Activated CD4-positive, alpha-beta T cell treated with anti-CD3 and anti-CD28 coated beads, Interleukin-2, amount 10 ng/mL, durations not matched to agents 7 days and 5 days (primary cell): ENCODE measurements at regions not wholly inside any gene's neighbourhood (a gene's known extent, or its start where the extent isn't known, plus 50 kb on each side); places are given as distances from the start of the nearest gene placed in this dataset.

Experiments
- CTCF ChIA-PET: fragments of 350-600 bp; sonication (Branson Sonifier 250); formaldehyde crosslinking; loops from one replicate; lab custom pipeline; 2021; ENCODE audit warnings: antibody characterized with exemption; lab: Charles Lee
- POLR2A ChIA-PET: fragments of 350-600 bp; sonication (Branson Sonifier 250); formaldehyde crosslinking; loops from one replicate; lab custom pipeline; 2021; ENCODE audit warnings: antibody characterized with exemption; lab: Charles Lee
- DNase-seq: peaks from one replicate; pipeline ENCODE4 v3.0.0-alpha.2; 2020
- H3K27ac Mint-ChIP-seq: one replicate; pipeline ENCODE4 v1.8.0; 2021; ENCODE audit warnings: mild to moderate bottlenecking, moderate library complexity, mixed read lengths
- H3K27me3 Mint-ChIP-seq: one replicate; pipeline ENCODE4 v1.8.0; 2021; ENCODE audit warnings: mixed read lengths
- H3K36me3 Mint-ChIP-seq: one replicate; pipeline ENCODE4 v1.8.0; 2021; ENCODE audit warnings: low read depth, mixed read lengths
- H3K4me1 Mint-ChIP-seq: one replicate; pipeline ENCODE4 v1.8.0; 2021; ENCODE audit warnings: mixed read lengths
- H3K4me3 Mint-ChIP-seq: one replicate; pipeline ENCODE4 v1.8.0; 2021; ENCODE audit warnings: mild to moderate bottlenecking, moderate library complexity, mixed read lengths
- H3K9me3 Mint-ChIP-seq: one replicate; pipeline ENCODE4 v1.8.0; 2021; ENCODE audit warnings: mixed read lengths

- DNase-seq = no peak
- Mint-ChIP-seq H3K4me1 (no peaks in the 10 kb centered on the region), H3K36me3 (no peaks in the 10 kb centered on the region), H3K9me3 (no peaks in the 10 kb centered on the region), H3K27ac (no peak overlapping the region), H3K4me3 (no peak overlapping the region), H3K27me3 (peaks cover 3% of the 10 kb centered on the region)
- POLR2A ChIA-PET = no interaction called here
- CTCF ChIA-PET = interaction anchor here (0.5 to 0.7 kb wide), 2 partner anchors 63 to 316 kb away, joined by 3 to 4 read pairs; no protein-coding TSS in a partner anchor
Measured at GRCh38 chr2:204477358-204477950, 67.8 kb upstream of the PARD3B start.

GRCh38 chr2:204479557-204479956 lies 65.7 kb upstream of the PARD3B start:
- Mint-ChIP-seq H3K27ac (no peak overlapping the region), H3K36me3 (no peaks in the 10 kb centered on the region), H3K9me3 (no peaks in the 10 kb centered on the region), H3K27me3 (no peaks in the 10 kb centered on the region), H3K4me1 (no peaks in the 10 kb centered on the region), H3K4me3 (no peak overlapping the region)
- CTCF ChIA-PET = no interaction called here
- DNase-seq = no peak
- POLR2A ChIA-PET = no interaction called here

- POLR2A ChIA-PET = no interaction called here
- DNase-seq = no peak
- H3K4me1 Mint-ChIP-seq = no peaks in the 10 kb centered on the region
- no peaks in the 10 kb centered on the region for H3K36me3 Mint-ChIP-seq
- CTCF ChIA-PET = interaction anchor here (0.6 kb wide), 1 partner anchor 1619 kb away, joined by 3 read pairs; no protein-coding TSS in a partner anchor
- H3K9me3 Mint-ChIP-seq = no peaks in the 10 kb centered on the region
- H3K4me3 Mint-ChIP-seq = no peak overlapping the region
- no peaks in the 10 kb centered on the region for H3K27me3 Mint-ChIP-seq
- no peak overlapping the region for H3K27ac Mint-ChIP-seq
Measured at GRCh38 chr2:204480676-204481075, 64.6 kb upstream of the PARD3B start.

GRCh38 chr2:204483608-204484081 lies 61.6 kb upstream of the PARD3B start:
- Mint-ChIP-seq H3K27me3 (peaks cover 10% of the 10 kb centered on the region), H3K4me3 (no peak overlapping the region), H3K27ac (no peak overlapping the region), H3K9me3 (no peaks in the 10 kb centered on the region), H3K4me1 (no peaks in the 10 kb centered on the region), H3K36me3 (no peaks in the 10 kb centered on the region)
- ChIA-PET CTCF (no interaction called here), POLR2A (no interaction called here)
- DNase-seq = no peak

- H3K9me3 Mint-ChIP-seq = no peaks in the 10 kb centered on the region
- no peak overlapping the region for H3K27ac Mint-ChIP-seq
- H3K4me1 Mint-ChIP-seq = no peaks in the 10 kb centered on the region
- no peak for DNase-seq
- peaks cover 10% of the 10 kb centered on the region for H3K27me3 Mint-ChIP-seq
- no peak overlapping the region for H3K4me3 Mint-ChIP-seq
- ChIA-PET CTCF (no interaction called here), POLR2A (no interaction called here)
- no peaks in the 10 kb centered on the region for H3K36me3 Mint-ChIP-seq
Measured at GRCh38 chr2:204486321-204486720, 59.0 kb upstream of the PARD3B start.

- no peak for DNase-seq
- no peak overlapping the region for H3K4me3 Mint-ChIP-seq
- no peaks in the 10 kb centered on the region for H3K9me3 Mint-ChIP-seq
- H3K4me1 Mint-ChIP-seq = no peaks in the 10 kb centered on the region
- POLR2A ChIA-PET = no interaction called here
- no peaks in the 10 kb centered on the region for H3K36me3 Mint-ChIP-seq
- CTCF ChIA-PET = no interaction called here
- no peak overlapping the region for H3K27ac Mint-ChIP-seq
- peaks cover 10% of the 10 kb centered on the region for H3K27me3 Mint-ChIP-seq
Measured at GRCh38 chr2:204486805-204487204, 58.5 kb upstream of the PARD3B start.

GRCh38 chr2:204487447-204488229 lies 57.6 kb upstream of the PARD3B start:
- no peaks in the 10 kb centered on the region for H3K9me3 Mint-ChIP-seq
- H3K4me3 Mint-ChIP-seq = no peak overlapping the region
- ChIA-PET CTCF (no interaction called here), POLR2A (no interaction called here)
- H3K36me3 Mint-ChIP-seq = no peaks in the 10 kb centered on the region
- H3K4me1 Mint-ChIP-seq = no peaks in the 10 kb centered on the region
- H3K27ac Mint-ChIP-seq = no peak overlapping the region
- H3K27me3 Mint-ChIP-seq = peaks cover 10% of the 10 kb centered on the region
- no peak for DNase-seq

GRCh38 chr2:204491528-204491927 lies 53.7 kb upstream of the PARD3B start:
- CTCF ChIA-PET = interaction anchor here (0.6 kb wide), 1 partner anchor 1305 kb away, joined by 4 read pairs; no protein-coding TSS in a partner anchor

GRCh38 chr2:204492417-204492816 lies 52.9 kb upstream of the PARD3B start:
- Mint-ChIP-seq H3K4me1 (no peaks in the 10 kb centered on the region), H3K4me3 (no peak overlapping the region), H3K27ac (no peak overlapping the region), H3K36me3 (no peaks in the 10 kb centered on the region), H3K27me3 (peaks cover 3% of the 10 kb centered on the region), H3K9me3 (no peaks in the 10 kb centered on the region)
- DNase-seq = no peak
- POLR2A ChIA-PET = no interaction called here
- CTCF ChIA-PET = no interaction called here

More at GRCh38 chr2:204491528-204491927, 53.7 kb upstream of the PARD3B start:
- Mint-ChIP-seq H3K4me1 (no peaks in the 10 kb centered on the region), H3K36me3 (no peaks in the 10 kb centered on the region), H3K27me3 (peaks cover 10% of the 10 kb centered on the region), H3K27ac (no peak overlapping the region), H3K4me3 (no peak overlapping the region), H3K9me3 (no peaks in the 10 kb centered on the region)
- no peak for DNase-seq
- POLR2A ChIA-PET = no interaction called here

GRCh38 chr2:204494681-204495080 lies 50.6 kb upstream of the PARD3B start:
- no peak for DNase-seq
- ChIA-PET CTCF (no interaction called here), POLR2A (no interaction called here)
- Mint-ChIP-seq H3K4me3 (no peak overlapping the region), H3K4me1 (no peaks in the 10 kb centered on the region), H3K27ac (no peak overlapping the region), H3K36me3 (no peaks in the 10 kb centered on the region), H3K27me3 (peaks cover 3% of the 10 kb centered on the region), H3K9me3 (no peaks in the 10 kb centered on the region)

- no peak for DNase-seq
- Mint-ChIP-seq H3K27me3 (peaks cover 3% of the 10 kb centered on the region), H3K4me3 (no peak overlapping the region), H3K27ac (no peak overlapping the region), H3K4me1 (no peaks in the 10 kb centered on the region), H3K9me3 (no peaks in the 10 kb centered on the region), H3K36me3 (no peaks in the 10 kb centered on the region)
- POLR2A ChIA-PET = no interaction called here
- CTCF ChIA-PET = no interaction called here
Measured at GRCh38 chr2:204495381-204495780, 49.9 kb upstream of the PARD3B start.
